HEK293 (cell line): ENCODE measurements at regions not wholly inside any gene's neighbourhood (a gene's known extent, or its start where the extent isn't known, plus 50 kb on each side); places are given as distances from the start of the nearest gene placed in this dataset.

Experiments
- ZBTB1 ChIP-seq: fragments of 450-650 bp; formaldehyde crosslinking; IDR thresholded peaks from 2 replicates; pipeline ENCODE4 v1.5.1; 2016; ENCODE audit warnings: missing biosample characterization, missing genetic modification characterization
- ZBTB48 ChIP-seq: fragments of 450-650 bp; formaldehyde crosslinking; IDR thresholded peaks from 2 replicates; pipeline ENCODE4 v1.5.1; 2016; ENCODE audit warnings: missing biosample characterization, missing genetic modification characterization
- ZIC2 ChIP-seq: fragments of 450-650 bp; formaldehyde crosslinking; IDR thresholded peaks from 2 replicates; pipeline ENCODE4 v1.5.1; 2016; ENCODE audit warnings: missing biosample characterization, missing genetic modification characterization
- ZNF184 ChIP-seq: fragments of 450-650 bp; IDR thresholded peaks from 2 replicates; pipeline ENCODE4 v1.5.1; 2018; ENCODE audit warnings: missing biosample characterization, mild to moderate bottlenecking, missing genetic modification characterization
- ZNF202 ChIP-seq: fragments of 450-650 bp; formaldehyde crosslinking; IDR thresholded peaks from 2 replicates; pipeline ENCODE4 v1.5.1; 2016; ENCODE audit warnings: missing biosample characterization, missing genetic modification characterization, borderline replicate concordance
- ZNF660 ChIP-seq: fragments of 450-650 bp; IDR thresholded peaks from 2 replicates; pipeline ENCODE4 v1.5.1; 2018; ENCODE audit warnings: missing biosample characterization, mild to moderate bottlenecking, missing genetic modification characterization
- TF ChIP-seq, protein P1 (sequence below): fragments of 450-650 bp; formaldehyde crosslinking; IDR thresholded peaks from 2 replicates; pipeline ENCODE4 v1.5.1; 2016; ENCODE audit warnings: missing biosample characterization, missing genetic modification characterization
- TF ChIP-seq, protein P2 (sequence below): fragments of 450-650 bp; formaldehyde crosslinking; conservative IDR thresholded peaks from 2 replicates; pipeline ENCODE4 v1.5.1; 2016; ENCODE audit warnings: low read depth, missing biosample characterization, missing genetic modification characterization
- TF ChIP-seq, protein P3 (sequence below): fragments of 450-650 bp; formaldehyde crosslinking; IDR thresholded peaks from 2 replicates; pipeline ENCODE4 v1.5.1; 2016; ENCODE audit warnings: missing biosample characterization, missing genetic modification characterization
- TF ChIP-seq, protein P4 (sequence below): fragments of 450-650 bp; formaldehyde crosslinking; IDR thresholded peaks from 2 replicates; pipeline ENCODE4 v1.5.1; 2016; ENCODE audit warnings: missing biosample characterization, missing genetic modification characterization, low read depth

DNA sequence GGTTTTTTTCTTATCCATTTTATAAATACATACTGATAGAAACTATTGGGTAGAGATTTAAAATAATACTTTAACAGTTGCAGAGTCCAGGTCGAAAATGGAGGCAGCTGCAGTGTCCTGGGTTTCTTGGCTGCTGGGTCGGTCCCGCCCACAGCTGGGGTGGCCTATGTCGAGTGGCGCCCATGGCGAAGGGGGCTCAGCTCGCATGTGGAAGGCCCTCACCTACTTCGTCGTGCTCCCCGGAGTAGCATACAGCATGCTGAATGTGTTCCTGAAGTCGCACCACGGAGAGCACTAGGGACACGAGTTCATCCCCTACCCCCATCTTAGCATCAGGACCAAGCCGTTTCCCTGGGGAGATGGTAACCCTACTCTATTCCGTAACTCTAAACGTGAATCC, 1304.9 kb upstream of the ADGRL2 start:
- TF ChIP-seq, protein P1, sequence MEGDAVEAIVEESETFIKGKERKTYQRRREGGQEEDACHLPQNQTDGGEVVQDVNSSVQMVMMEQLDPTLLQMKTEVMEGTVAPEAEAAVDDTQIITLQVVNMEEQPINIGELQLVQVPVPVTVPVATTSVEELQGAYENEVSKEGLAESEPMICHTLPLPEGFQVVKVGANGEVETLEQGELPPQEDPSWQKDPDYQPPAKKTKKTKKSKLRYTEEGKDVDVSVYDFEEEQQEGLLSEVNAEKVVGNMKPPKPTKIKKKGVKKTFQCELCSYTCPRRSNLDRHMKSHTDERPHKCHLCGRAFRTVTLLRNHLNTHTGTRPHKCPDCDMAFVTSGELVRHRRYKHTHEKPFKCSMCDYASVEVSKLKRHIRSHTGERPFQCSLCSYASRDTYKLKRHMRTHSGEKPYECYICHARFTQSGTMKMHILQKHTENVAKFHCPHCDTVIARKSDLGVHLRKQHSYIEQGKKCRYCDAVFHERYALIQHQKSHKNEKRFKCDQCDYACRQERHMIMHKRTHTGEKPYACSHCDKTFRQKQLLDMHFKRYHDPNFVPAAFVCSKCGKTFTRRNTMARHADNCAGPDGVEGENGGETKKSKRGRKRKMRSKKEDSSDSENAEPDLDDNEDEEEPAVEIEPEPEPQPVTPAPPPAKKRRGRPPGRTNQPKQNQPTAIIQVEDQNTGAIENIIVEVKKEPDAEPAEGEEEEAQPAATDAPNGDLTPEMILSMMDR = no peak
- TF ChIP-seq ZBTB1 (tag by site-specific recombination) = no peak
- TF ChIP-seq ZNF184 (tag by site-specific recombination) = no peak
- no peak for TF ChIP-seq ZBTB48 (tag by site-specific recombination)
- TF ChIP-seq, protein P2, sequence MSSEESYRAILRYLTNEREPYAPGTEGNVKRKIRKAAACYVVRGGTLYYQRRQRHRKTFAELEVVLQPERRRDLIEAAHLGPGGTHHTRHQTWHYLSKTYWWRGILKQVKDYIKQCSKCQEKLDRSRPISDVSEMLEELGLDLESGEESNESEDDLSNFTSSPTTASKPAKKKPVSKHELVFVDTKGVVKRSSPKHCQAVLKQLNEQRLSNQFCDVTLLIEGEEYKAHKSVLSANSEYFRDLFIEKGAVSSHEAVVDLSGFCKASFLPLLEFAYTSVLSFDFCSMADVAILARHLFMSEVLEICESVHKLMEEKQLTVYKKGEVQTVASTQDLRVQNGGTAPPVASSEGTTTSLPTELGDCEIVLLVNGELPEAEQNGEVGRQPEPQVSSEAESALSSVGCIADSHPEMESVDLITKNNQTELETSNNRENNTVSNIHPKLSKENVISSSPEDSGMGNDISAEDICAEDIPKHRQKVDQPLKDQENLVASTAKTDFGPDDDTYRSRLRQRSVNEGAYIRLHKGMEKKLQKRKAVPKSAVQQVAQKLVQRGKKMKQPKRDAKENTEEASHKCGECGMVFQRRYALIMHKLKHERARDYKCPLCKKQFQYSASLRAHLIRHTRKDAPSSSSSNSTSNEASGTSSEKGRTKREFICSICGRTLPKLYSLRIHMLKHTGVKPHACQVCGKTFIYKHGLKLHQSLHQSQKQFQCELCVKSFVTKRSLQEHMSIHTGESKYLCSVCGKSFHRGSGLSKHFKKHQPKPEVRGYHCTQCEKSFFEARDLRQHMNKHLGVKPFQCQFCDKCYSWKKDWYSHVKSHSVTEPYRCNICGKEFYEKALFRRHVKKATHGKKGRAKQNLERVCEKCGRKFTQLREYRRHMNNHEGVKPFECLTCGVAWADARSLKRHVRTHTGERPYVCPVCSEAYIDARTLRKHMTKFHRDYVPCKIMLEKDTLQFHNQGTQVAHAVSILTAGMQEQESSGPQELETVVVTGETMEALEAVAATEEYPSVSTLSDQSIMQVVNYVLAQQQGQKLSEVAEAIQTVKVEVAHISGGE (tag by site-specific recombination) = no peak
- TF ChIP-seq ZNF660 (tag by site-specific recombination) = no peak
- TF ChIP-seq, protein P3, sequence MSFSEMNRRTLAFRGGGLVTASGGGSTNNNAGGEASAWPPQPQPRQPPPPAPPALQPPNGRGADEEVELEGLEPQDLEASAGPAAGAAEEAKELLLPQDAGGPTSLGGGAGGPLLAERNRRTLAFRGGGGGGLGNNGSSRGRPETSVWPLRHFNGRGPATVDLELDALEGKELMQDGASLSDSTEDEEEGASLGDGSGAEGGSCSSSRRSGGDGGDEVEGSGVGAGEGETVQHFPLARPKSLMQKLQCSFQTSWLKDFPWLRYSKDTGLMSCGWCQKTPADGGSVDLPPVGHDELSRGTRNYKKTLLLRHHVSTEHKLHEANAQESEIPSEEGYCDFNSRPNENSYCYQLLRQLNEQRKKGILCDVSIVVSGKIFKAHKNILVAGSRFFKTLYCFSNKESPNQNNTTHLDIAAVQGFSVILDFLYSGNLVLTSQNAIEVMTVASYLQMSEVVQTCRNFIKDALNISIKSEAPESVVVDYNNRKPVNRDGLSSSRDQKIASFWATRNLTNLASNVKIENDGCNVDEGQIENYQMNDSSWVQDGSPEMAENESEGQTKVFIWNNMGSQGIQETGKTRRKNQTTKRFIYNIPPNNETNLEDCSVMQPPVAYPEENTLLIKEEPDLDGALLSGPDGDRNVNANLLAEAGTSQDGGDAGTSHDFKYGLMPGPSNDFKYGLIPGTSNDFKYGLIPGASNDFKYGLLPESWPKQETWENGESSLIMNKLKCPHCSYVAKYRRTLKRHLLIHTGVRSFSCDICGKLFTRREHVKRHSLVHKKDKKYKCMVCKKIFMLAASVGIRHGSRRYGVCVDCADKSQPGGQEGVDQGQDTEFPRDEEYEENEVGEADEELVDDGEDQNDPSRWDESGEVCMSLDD = no peak
- TF ChIP-seq, protein P4, sequence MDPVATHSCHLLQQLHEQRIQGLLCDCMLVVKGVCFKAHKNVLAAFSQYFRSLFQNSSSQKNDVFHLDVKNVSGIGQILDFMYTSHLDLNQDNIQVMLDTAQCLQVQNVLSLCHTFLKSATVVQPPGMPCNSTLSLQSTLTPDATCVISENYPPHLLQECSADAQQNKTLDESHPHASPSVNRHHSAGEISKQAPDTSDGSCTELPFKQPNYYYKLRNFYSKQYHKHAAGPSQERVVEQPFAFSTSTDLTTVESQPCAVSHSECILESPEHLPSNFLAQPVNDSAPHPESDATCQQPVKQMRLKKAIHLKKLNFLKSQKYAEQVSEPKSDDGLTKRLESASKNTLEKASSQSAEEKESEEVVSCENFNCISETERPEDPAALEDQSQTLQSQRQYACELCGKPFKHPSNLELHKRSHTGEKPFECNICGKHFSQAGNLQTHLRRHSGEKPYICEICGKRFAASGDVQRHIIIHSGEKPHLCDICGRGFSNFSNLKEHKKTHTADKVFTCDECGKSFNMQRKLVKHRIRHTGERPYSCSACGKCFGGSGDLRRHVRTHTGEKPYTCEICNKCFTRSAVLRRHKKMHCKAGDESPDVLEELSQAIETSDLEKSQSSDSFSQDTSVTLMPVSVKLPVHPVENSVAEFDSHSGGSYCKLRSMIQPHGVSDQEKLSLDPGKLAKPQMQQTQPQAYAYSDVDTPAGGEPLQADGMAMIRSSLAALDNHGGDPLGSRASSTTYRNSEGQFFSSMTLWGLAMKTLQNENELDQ (tag by site-specific recombination) = no peak
- TF ChIP-seq ZIC2 (tag by site-specific recombination) = no peak
- no peak for TF ChIP-seq ZNF202 (tag by site-specific recombination)
